COLO829 (cell line): ENCODE measurements at regions not wholly inside any gene's neighbourhood (a gene's known extent, or its start where the extent isn't known, plus 50 kb on each side); places are given as distances from the start of the nearest gene placed in this dataset.
"Not testable (repeated sequence)": the region's sequence is repeated elsewhere in the genome, so short reads cannot be mapped to it uniquely, and the experiment has no call there.

ENCODE experiments used
- DNase-seq: peaks from one replicate; pipeline ENCODE4 v3.0.0; 2012; ENCODE audit warnings: low spot score

- DNase-seq: no peak
Measured at GRCh38 chr21:17738176-17738953, 80.8 kb downstream of the C21orf91 start.

- DNase-seq: no peak
Measured at GRCh38 chr21:17736072-17736471, 83.1 kb downstream of the C21orf91 start.

- DNase-seq: no peak
Measured at GRCh38 chr21:17733209-17733608, 85.9 kb downstream of the C21orf91 start.

GRCh38 chr21:17732306-17732705 is 86.8 kb downstream of the C21orf91 start:
- DNase-seq: no peak

- no peak for DNase-seq
Measured at GRCh38 chr21:17731554-17731953, 87.6 kb downstream of the C21orf91 start.

GRCh38 chr21:17730782-17731181 is 88.4 kb downstream of the C21orf91 start:
- no peak for DNase-seq

GRCh38 chr21:17729455-17729854 is 89.7 kb downstream of the C21orf91 start:
- DNase-seq: no peak

GRCh38 chr21:17727361-17727760 is 91.8 kb downstream of the C21orf91 start:
- no peak for DNase-seq

GRCh38 chr21:17726047-17726829 is 92.9 kb downstream of the C21orf91 start:
- DNase-seq: no peak

- DNase-seq: no peak
Measured at GRCh38 chr21:17725339-17725738, 93.8 kb downstream of the C21orf91 start.

GRCh38 chr21:17712887-17713286 is 100.2 kb upstream of the BTG3 start:
- DNase-seq: no peak

- no peak for DNase-seq
Measured at GRCh38 chr21:17711896-17712295, 99.2 kb upstream of the BTG3 start.

GRCh38 chr21:17709266-17709611 is 96.5 kb upstream of the BTG3 start:
- no peak for DNase-seq

GRCh38 chr21:17708522-17709265 is 96.0 kb upstream of the BTG3 start:
- DNase-seq: no peak

GRCh38 chr21:17699524-17700189 is 87.0 kb upstream of the BTG3 start:
- no peak for DNase-seq

GRCh38 chr21:17697473-17697872 is 84.8 kb upstream of the BTG3 start:
- no peak for DNase-seq

GRCh38 chr21:17694416-17694815 is 81.7 kb upstream of the BTG3 start:
- DNase-seq: not testable (repeated sequence)

- DNase-seq: no peak
Measured at GRCh38 chr21:17693801-17694200, 81.1 kb upstream of the BTG3 start.

GRCh38 chr21:17690078-17690494 is 77.4 kb upstream of the BTG3 start:
- DNase-seq: no peak

GRCh38 chr21:17688912-17689874 is 76.5 kb upstream of the BTG3 start:
- DNase-seq: peak; percentile 68

- DNase-seq: no peak
Measured at GRCh38 chr21:17682924-17683323, 70.2 kb upstream of the BTG3 start.
